ENCODE measurements at regions not wholly inside any gene's neighbourhood (a gene's known extent, or its start where the extent isn't known, plus 50 kb on each side); places are given as distances from the start of the nearest gene placed in this dataset.
A peak's percentile ranks its signal among the peaks of the same experiment; 100 is the strongest.

- DNase-seq = no peak
Observed at GRCh38 chr13:78862446-78862845, 203.5 kb upstream of the OBI1 start.

- DNase-seq = no peak
Observed at GRCh38 chr13:78852709-78853108, 193.8 kb upstream of the OBI1 start.

GRCh38 chr13:78845656-78846365, 186.9 kb upstream of the OBI1 start:
- DNase-seq = no peak

GRCh38 chr13:78844106-78844505, 185.2 kb upstream of the OBI1 start:
- DNase-seq = no peak

- DNase-seq = no peak
Observed at GRCh38 chr13:78841358-78841963, 182.5 kb upstream of the OBI1 start.

GRCh38 chr13:78836238-78836784, 177.4 kb upstream of the OBI1 start:
- no peak for DNase-seq

GRCh38 chr13:78832461-78832860, 173.5 kb upstream of the OBI1 start:
- no peak for DNase-seq

GRCh38 chr13:78830508-78830907, 171.6 kb upstream of the OBI1 start:
- DNase-seq = no peak

- no peak for DNase-seq
Observed at GRCh38 chr13:78829821-78830220, 170.9 kb upstream of the OBI1 start.

GRCh38 chr13:78827471-78827870, 168.5 kb upstream of the OBI1 start:
- DNase-seq = no peak

- DNase-seq = no peak
Observed at GRCh38 chr13:78826936-78827335, 168.0 kb upstream of the OBI1 start.

GRCh38 chr13:78826312-78826711, 167.4 kb upstream of the OBI1 start:
- DNase-seq = no peak

GRCh38 chr13:78820541-78820940, 161.6 kb upstream of the OBI1 start:
- no peak for DNase-seq

- no peak for DNase-seq
Observed at GRCh38 chr13:78816592-78816991, 157.6 kb upstream of the OBI1 start.

GRCh38 chr13:78816154-78816553, 157.2 kb upstream of the OBI1 start:
- DNase-seq = no peak

- no peak for DNase-seq
Observed at GRCh38 chr13:78806457-78806856, 147.5 kb upstream of the OBI1 start.

- DNase-seq = no peak
Observed at GRCh38 chr13:78802912-78803311, 144.0 kb upstream of the OBI1 start.

- DNase-seq = peak; percentile 4
Observed at GRCh38 chr13:78787190-78787589, 128.2 kb upstream of the OBI1 start.

GRCh38 chr13:78786459-78786858, 127.5 kb upstream of the OBI1 start:
- no peak for DNase-seq

GRCh38 chr13:78785764-78786163, 126.8 kb upstream of the OBI1 start:
- no peak for DNase-seq

GRCh38 chr13:78784014-78784750, 125.2 kb upstream of the OBI1 start:
- DNase-seq = no peak

GRCh38 chr13:78780708-78781107, 121.8 kb upstream of the OBI1 start:
- DNase-seq = no peak

GRCh38 chr13:78779608-78780007, 120.7 kb upstream of the OBI1 start:
- DNase-seq = no peak

- no peak for DNase-seq
Observed at GRCh38 chr13:78777976-78778375, 119.0 kb upstream of the OBI1 start.
